K562 (cell line): ENCODE measurements at regions not wholly inside any gene's neighbourhood (a gene's known extent, or its start where the extent isn't known, plus 50 kb on each side); places are given as distances from the start of the nearest gene placed in this dataset.

ENCODE experiments used
- ATAC-seq: fragments of 200-7000 bp; cut with Tn5 transposase; 3 replicates; pipeline ENCODE4 v1.9.1; 2020; ENCODE audit warnings: moderate library complexity
- BruUV-seq: library from RNA; stranded (reverse); fragments of 400-500 nt; replicated peaks from 2 replicates; lab custom pipeline; 2021; lab: Mats Ljungman, UMichigan
- CTCF ChIA-PET: fragments of 300-600 bp; formaldehyde crosslinking; extraction: SDS; loops from one replicate; lab custom pipeline; 2021; ENCODE audit warnings: low intra/inter-chr PET ratio; lab: Yijun Ruan, JAX
- POLR2A ChIA-PET: fragments of 300-600, 350-650 bp; sonication (Branson Sonifier 250); formaldehyde crosslinking; extraction: SDS; loops from one replicate; lab custom pipeline; 2021; ENCODE audit warnings: antibody characterized with exemption, inconsistent platforms; lab: Yijun Ruan, JAX
- DNase-seq, 4 experiments: peaks; one replicate each; pipeline versions ENCODE4 v3.0.0 to v3.0.0-alpha.2; 2011 to 2018; ENCODE audit warnings: low spot score in 3 of 4, mixed read lengths in 3 of 4; ENCODE audit errors: extremely low read depth in 1 of 4
- FAIRE-seq: peaks from 2 replicates; lab custom pipeline; 2011; peaks lifted over from hg19 to GRCh38; lab: Jason Lieb, UNC
- H2AFZ ChIP-seq: 2 replicates; pipeline ENCODE4 v1.6.0; 2011; ENCODE audit warnings: low read depth, low read length, control low read depth, inconsistent platforms
- H3K27ac ChIP-seq: fragments of 200-600 bp; 3 replicates; pipeline ENCODE4 v1.8.0; 2011; ENCODE audit warnings: low read depth, mild to moderate bottlenecking, control low read depth, inconsistent platforms, low read length, moderate library complexity, mixed read lengths; ENCODE audit errors: extremely low read depth
- H3K27me3 ChIP-seq, 2 experiments: fragments of 300-600 bp in 1 of 2; 2 replicates in 1 of 2; 3 replicates in 1 of 2; pipeline versions ENCODE4 v1.6.0 to v1.8.0; 2011; ENCODE audit warnings: inconsistent platforms in 2 of 2, low read length in 2 of 2, mild to moderate bottlenecking in 1 of 2, mixed read lengths in 1 of 2, moderate library complexity in 1 of 2; ENCODE audit not compliant: control insufficient read depth in 2 of 2, insufficient read depth in 2 of 2
- H3K36me3 ChIP-seq: fragments of 300-600 bp; 3 replicates; pipeline ENCODE4 v1.8.0; 2011; ENCODE audit warnings: mild to moderate bottlenecking, low read length, inconsistent platforms; ENCODE audit not compliant: control insufficient read depth, insufficient read depth
- H3K4me1 ChIP-seq, 2 experiments: fragments of 200-600 bp in 1 of 2; replicated peaks in 1 of 2; 2 replicates in 1 of 2; 3 replicates in 1 of 2; pipeline versions ENCODE4 v1.5.1 to v1.8.0; 2011; ENCODE audit warnings: inconsistent platforms in 2 of 2, low read length in 2 of 2, mild to moderate bottlenecking in 1 of 2, mixed read lengths in 1 of 2, moderate library complexity in 1 of 2; ENCODE audit not compliant: control insufficient read depth in 2 of 2, insufficient read depth in 2 of 2
- H3K4me2 ChIP-seq: 2 replicates; pipeline ENCODE4 v1.6.1; 2011; ENCODE audit warnings: low read length, control low read depth, inconsistent platforms, mixed read lengths; ENCODE audit not compliant: insufficient read depth
- H3K4me3 ChIP-seq: fragments of 200-600 bp; sonication (generic), shearing (Covaris generic); 2 replicates; pipeline ENCODE4 v1.5.1; 2016; ENCODE audit warnings: control low read depth, inconsistent platforms
- H3K79me2 ChIP-seq: fragments of 200-600 bp; 3 replicates; pipeline ENCODE4 v1.8.0; 2011; ENCODE audit warnings: low read length, inconsistent platforms; ENCODE audit not compliant: control insufficient read depth, insufficient read depth
- H3K9ac ChIP-seq, 2 experiments: 2 replicates each; pipeline versions ENCODE4 v1.6.0 to v1.6.1; 2011; ENCODE audit warnings: low read depth in 2 of 2, low read length in 2 of 2, control low read depth in 1 of 2, inconsistent platforms in 1 of 2, mild to moderate bottlenecking in 1 of 2, mixed read lengths in 1 of 2; ENCODE audit not compliant: insufficient read depth in 1 of 2
- H3K9me1 ChIP-seq: one replicate; pipeline ENCODE4 v1.6.0; 2011; ENCODE audit warnings: inconsistent platforms, mild to moderate bottlenecking, low read length, moderate library complexity; ENCODE audit not compliant: control insufficient read depth, insufficient read depth
- H3K9me3 ChIP-seq: replicated peaks from 2 replicates; pipeline ENCODE4 v1.5.1; 2011; ENCODE audit warnings: low read depth, low read length, inconsistent platforms; ENCODE audit not compliant: control insufficient read depth, insufficient read depth
- H4K20me1 ChIP-seq: replicated peaks from 2 replicates; pipeline ENCODE4 v1.6.1; 2011; ENCODE audit warnings: low read length, inconsistent platforms, mixed read lengths; ENCODE audit not compliant: control insufficient read depth, insufficient read depth
- CCAR2 ChIP-seq: fragments of 200-400 bp; formaldehyde crosslinking; IDR thresholded peaks from 2 replicates; pipeline ENCODE4 v1.6.1; 2017; ENCODE audit warnings: mild to moderate bottlenecking, low read depth, low read length
- CHD2 ChIP-seq: IDR thresholded peaks from 2 replicates; pipeline ENCODE4 v1.6.1; 2011; ENCODE audit warnings: low read depth, low read length
- CUX1 ChIP-seq: fragments of 200-800 bp; sonication (Bioruptor generic); IDR thresholded peaks from 2 replicates; pipeline ENCODE4 v1.6.1; 2016; ENCODE audit warnings: missing genetic modification characterization, missing compliant biosample characterization
- FOXJ2 ChIP-seq: fragments of 200-800 bp; sonication (Bioruptor generic); IDR thresholded peaks from 2 replicates; pipeline ENCODE4 v1.6.1; 2016; ENCODE audit warnings: missing genetic modification characterization, missing compliant biosample characterization
- GATAD2B ChIP-seq: fragments of 450-650 bp; IDR thresholded peaks from 2 replicates; pipeline ENCODE4 v1.6.1; 2017; ENCODE audit warnings: mild to moderate bottlenecking, borderline replicate concordance
- HDAC1 ChIP-seq, 2 experiments: fragments of 450-650 bp; IDR thresholded peaks; 2 replicates each; pipeline ENCODE4 v1.6.1; 2016 to 2017; ENCODE audit warnings: inconsistent platforms in 1 of 2, mild to moderate bottlenecking in 1 of 2, moderate library complexity in 1 of 2
- ILF3 ChIP-seq: fragments of 450-650 bp; IDR thresholded peaks from 2 replicates; pipeline ENCODE4 v1.6.1; 2018; ENCODE audit warnings: antibody characterized with exemption, mild to moderate bottlenecking, moderate library complexity, borderline replicate concordance
- KDM2B ChIP-seq: fragments of 250-450 bp; sonication (Bioruptor Pico); IDR thresholded peaks from 2 replicates; pipeline ENCODE4 v1.8.0; 2021; ENCODE audit warnings: mild to moderate bottlenecking, moderate library complexity
- MBD1 ChIP-seq: fragments of 250-450 bp; sonication (Bioruptor Pico); IDR thresholded peaks from 2 replicates; pipeline ENCODE4 v1.8.0; 2022; ENCODE audit warnings: inconsistent platforms
- NCOA1 ChIP-seq: fragments of 450-650 bp; IDR thresholded peaks from 2 replicates; pipeline ENCODE4 v1.6.1; 2016; ENCODE audit warnings: low read depth
- NFIC ChIP-seq: fragments of 450-650 bp; IDR thresholded peaks from 2 replicates; pipeline ENCODE4 v1.6.1; 2017; ENCODE audit warnings: mild to moderate bottlenecking, inconsistent platforms
- POU5F1 ChIP-seq: fragments of 150-350 bp; IDR thresholded peaks from 2 replicates; pipeline ENCODE4 v1.6.1; 2014; ENCODE audit warnings: borderline replicate concordance, low read length, low read depth, mild to moderate bottlenecking; ENCODE audit not compliant: partially characterized antibody
- whole genome bisulfite sequencing: fragments of 100-300 bp; shearing (Covaris generic); methylation state at CpG from one replicate; pipeline ENCODE4 v1.1.6; 2016; ENCODE audit warnings: low coverage, mixed read lengths; ENCODE audit not compliant: insufficient coverage; ENCODE audit errors: missing lambda C conversion rate; 5-methylcytosine and 5-hydroxymethylcytosine counted together
- in situ Hi-C: fragments of 300-500 bp; cut with MboI; formaldehyde crosslinking; loops from 4 replicates; pipeline ENCODE4 v1.15.0; 2018; ENCODE audit warnings: inconsistent platforms, mixed read lengths
- intact Hi-C: fragments of 100-400 bp; cut with micrococcal nuclease; formaldehyde crosslinking; loops from 2 replicates; pipeline ENCODE4 v1.14.2; 2022

- no peak for TF ChIP-seq NFIC
- no peak for TF ChIP-seq FOXJ2
- no peak for TF ChIP-seq KDM2B (CRISPR knock-in tag)
- TF ChIP-seq GATAD2B = no peak
- no peak for TF ChIP-seq CCAR2
Measured at GRCh38 chr6:142521791-142522190, 220.0 kb downstream of the ADGRG6 start (continued).

- no peak overlapping the region for H3K27ac ChIP-seq
- no peak for TF ChIP-seq CHD2
- no peak for TF ChIP-seq ILF3
- TF ChIP-seq NCOA1 = no peak
- no peak for TF ChIP-seq HDAC1 (IDR thresholded peaks at IDR 0.05)
- TF ChIP-seq POU5F1 = no peak
- no peak for TF ChIP-seq MBD1 (CRISPR knock-in tag)
- TF ChIP-seq CUX1 = no peak
Measured at GRCh38 chr6:142523515-142524375, 221.9 kb downstream of the ADGRG6 start.

More at GRCh38 chr6:142523515-142524375, 221.9 kb downstream of the ADGRG6 start:
- Histone ChIP-seq H3K9ac (no peak overlapping the region), H4K20me1 (no peaks in the 10 kb centered on the region), H3K27me3 (no peaks in the 10 kb centered on the region), H3K9me3 (no peaks in the 10 kb centered on the region), H3K9me1 (no peaks in the 10 kb centered on the region), H2AFZ (no peak overlapping the region), H3K4me2 (no peak overlapping the region), H3K4me3 (no peak overlapping the region), H3K36me3 (no peaks in the 10 kb centered on the region), H3K4me1 (no peaks in the 10 kb centered on the region), H3K79me2 (no peaks in the 10 kb centered on the region)
- no peak for DNase-seq
- ChIA-PET CTCF (no interaction called here), POLR2A (interaction anchor here (0.6 kb wide), 1 partner anchor 68 kb away, joined by 3 read pairs; no protein-coding TSS in a partner anchor)
- no TSS peak for BruUV-seq
- ATAC-seq = no peak
- no peak for FAIRE-seq
- intact Hi-C loops (no loop called here), in situ Hi-C loops (no loop called here)
- 1% methylated on average over 4 of the region's 4 CpGs for WGBS
